Left ventricle myocardium inferior (tissue), 1 donor: ENCODE measurements at regions not wholly inside any gene's neighbourhood (a gene's known extent, or its start where the extent isn't known, plus 50 kb on each side); places are given as distances from the start of the nearest gene placed in this dataset.

Source experiments
- DNase-seq: peaks from one replicate; pipeline ENCODE4 v3.0.0-alpha.2; 2020
- H3K27ac ChIP-seq: fragments of 200-600 bp; replicated peaks from 2 replicates; pipeline ENCODE4 v1.8.0; 2021
- H3K27me3 ChIP-seq: fragments of 200-600 bp; 2 replicates; pipeline ENCODE4 v1.8.0; 2021; ENCODE audit warnings: low read depth
- H3K36me3 ChIP-seq: fragments of 200-600 bp; 2 replicates; pipeline ENCODE4 v1.8.0; 2021
- H3K4me1 ChIP-seq: fragments of 200-600 bp; 2 replicates; pipeline ENCODE4 v1.8.0; 2021
- H3K4me3 ChIP-seq: fragments of 200-600 bp; 2 replicates; pipeline ENCODE4 v1.8.0; 2021; ENCODE audit warnings: mild to moderate bottlenecking, moderate library complexity
- H3K9me3 ChIP-seq: fragments of 200-600 bp; replicated peaks from 2 replicates; pipeline ENCODE4 v1.8.0; 2021
- CTCF ChIP-seq: fragments of 200-600 bp; IDR thresholded peaks from 2 replicates; pipeline ENCODE4 v1.8.0; 2021; ENCODE audit warnings: antibody characterized with exemption, mild to moderate bottlenecking, borderline replicate concordance
- intact Hi-C: fragments of 100-400 bp; cut with micrococcal nuclease; formaldehyde crosslinking; loops from one replicate; pipeline ENCODE4 v1.11.0; 2022
- donor health status: DM: no; HTN: yes; CAD: no; lungs with severe emphysema.

GRCh38 chr11:126129727-126130671 lies 67.3 kb upstream of the CDON start:
- no peaks in the 10 kb centered on the region for H3K9me3 ChIP-seq
- TF ChIP-seq CTCF: no peak
- H3K4me3 ChIP-seq: no peak overlapping the region
- intact Hi-C loops: no loop called here
- DNase-seq: no peak
- no peaks in the 10 kb centered on the region for H3K36me3 ChIP-seq
- H3K4me1 ChIP-seq: peaks cover 36% of the 10 kb centered on the region
- H3K27ac ChIP-seq: no peak overlapping the region
- no peaks in the 10 kb centered on the region for H3K27me3 ChIP-seq

- no peak overlapping the region for H3K27ac ChIP-seq
- DNase-seq: no peak
- H3K36me3 ChIP-seq: no peaks in the 10 kb centered on the region
- peaks cover 44% of the 10 kb centered on the region for H3K4me1 ChIP-seq
- no peaks in the 10 kb centered on the region for H3K27me3 ChIP-seq
- no peaks in the 10 kb centered on the region for H3K9me3 ChIP-seq
- TF ChIP-seq CTCF: no peak
- no peak overlapping the region for H3K4me3 ChIP-seq
- intact Hi-C loops: no loop called here
Observed at GRCh38 chr11:126127898-126128297, 65.2 kb upstream of the CDON start.

DNA sequence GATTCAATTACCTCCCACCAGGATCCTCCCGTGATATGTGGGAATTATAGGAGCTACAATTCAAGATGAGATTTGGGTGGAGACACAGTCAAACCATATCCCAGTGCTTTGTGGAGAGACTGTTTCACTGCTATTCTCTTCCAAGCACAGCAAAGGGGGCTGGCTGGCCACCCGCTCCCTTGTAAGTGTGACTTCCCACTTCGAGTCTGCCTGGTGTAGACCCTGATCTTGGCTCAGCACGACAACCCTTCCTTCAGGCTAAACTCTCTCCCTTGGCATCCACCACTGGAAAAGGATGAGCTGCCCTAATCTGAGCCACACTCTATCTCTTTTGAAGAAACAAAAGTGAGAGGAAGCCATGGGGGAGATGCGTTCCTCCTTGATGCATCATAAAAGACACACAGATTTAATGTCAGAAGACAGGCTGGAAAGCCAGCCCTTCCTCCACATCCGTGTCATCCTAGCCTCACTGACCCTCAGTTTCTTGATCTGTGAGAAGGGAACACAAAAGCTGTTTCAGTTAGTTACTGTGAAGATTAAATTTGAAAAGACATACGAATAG lies 64.7 kb upstream of the CDON start:
- H3K4me1 ChIP-seq: peaks cover 38% of the 10 kb centered on the region
- no peak for TF ChIP-seq CTCF
- intact Hi-C loops: no loop called here
- H3K9me3 ChIP-seq: no peaks in the 10 kb centered on the region
- no peak for DNase-seq
- H3K27ac ChIP-seq: no peak overlapping the region
- no peak overlapping the region for H3K4me3 ChIP-seq
- H3K27me3 ChIP-seq: no peaks in the 10 kb centered on the region
- no peaks in the 10 kb centered on the region for H3K36me3 ChIP-seq

GRCh38 chr11:126124231-126124661 lies 61.6 kb upstream of the CDON start:
- no peak for DNase-seq
- TF ChIP-seq CTCF: no peak
- Histone ChIP-seq H3K27ac (no peak overlapping the region), H3K9me3 (no peaks in the 10 kb centered on the region), H3K4me1 (peaks cover 20% of the 10 kb centered on the region), H3K36me3 (no peaks in the 10 kb centered on the region), H3K4me3 (no peak overlapping the region), H3K27me3 (no peaks in the 10 kb centered on the region)
- intact Hi-C loops: no loop called here

DNA sequence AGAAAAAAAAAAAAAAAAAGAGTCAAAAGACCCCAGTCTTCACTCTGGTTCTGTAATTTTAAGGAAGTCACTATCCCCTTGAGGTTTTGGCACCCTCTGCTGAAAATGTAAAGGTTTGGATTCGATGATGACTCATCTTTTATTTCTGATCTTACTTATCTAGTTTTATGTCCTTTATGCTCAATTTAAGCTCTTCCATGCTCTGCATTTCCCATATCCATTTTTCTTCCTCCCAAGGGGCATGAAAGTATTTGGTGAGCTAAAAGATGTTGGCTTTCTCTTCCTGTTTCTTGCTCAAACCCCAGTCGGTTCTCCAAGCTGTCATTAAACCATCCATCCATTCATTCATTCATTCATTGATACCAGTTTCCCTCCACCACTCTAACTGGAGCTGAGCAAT lies 61.0 kb upstream of the CDON start:
- no peak overlapping the region for H3K27ac ChIP-seq

More for the DNA sequence above, 61.0 kb upstream of the CDON start:
- no peaks in the 10 kb centered on the region for H3K9me3 ChIP-seq
- H3K36me3 ChIP-seq: no peaks in the 10 kb centered on the region
- peaks cover 23% of the 10 kb centered on the region for H3K4me1 ChIP-seq
- intact Hi-C loops: no loop called here
- no peak overlapping the region for H3K4me3 ChIP-seq
- H3K27me3 ChIP-seq: no peaks in the 10 kb centered on the region
- DNase-seq: no peak
- no peak for TF ChIP-seq CTCF
